DND-41 (cell line): ENCODE measurements at regions not wholly inside any gene's neighbourhood (a gene's known extent, or its start where the extent isn't known, plus 50 kb on each side); places are given as distances from the start of the nearest gene placed in this dataset.

Experiments used
- ATAC-seq: fragments of 200-7000 bp; cut with Tn5 transposase; 3 replicates; pipeline ENCODE4 v1.9.1; 2021; ENCODE audit warnings: low read depth; ENCODE audit not compliant: insufficient read depth
- DNase-seq: peaks from one replicate; pipeline ENCODE4 v3.0.0-alpha.2; 2020
- H2AFZ ChIP-seq: 2 replicates; pipeline ENCODE4 v1.6.0; 2012; ENCODE audit warnings: low read depth, low read length
- H3K27ac ChIP-seq: 2 replicates; pipeline ENCODE4 v1.5.1; 2012; ENCODE audit warnings: low read length, inconsistent platforms
- H3K27me3 ChIP-seq: fragments of 200-600 bp; sonication (generic); 2 replicates; pipeline ENCODE4 v1.6.0; 2012; ENCODE audit warnings: low read length, mild to moderate bottlenecking, inconsistent platforms; ENCODE audit not compliant: insufficient read depth, poor library complexity
- H3K36me3 ChIP-seq: 2 replicates; pipeline ENCODE4 v1.5.1; 2012; ENCODE audit warnings: low read length, inconsistent platforms; ENCODE audit not compliant: insufficient read depth
- H3K4me1 ChIP-seq: 2 replicates; pipeline ENCODE4 v1.5.1; 2012; ENCODE audit warnings: mild to moderate bottlenecking, low read length; ENCODE audit not compliant: insufficient read depth
- H3K4me2 ChIP-seq: 2 replicates; pipeline ENCODE4 v1.6.0; 2012; ENCODE audit warnings: mild to moderate bottlenecking, moderate library complexity, low read length, inconsistent platforms; ENCODE audit not compliant: insufficient read depth
- H3K4me3 ChIP-seq, 2 experiments: fragments of 200-600 bp in 1 of 2; shearing (Covaris generic) in 1 of 2; 2 replicates each; pipeline ENCODE4 v1.5.1; 2012 to 2016; ENCODE audit warnings: inconsistent platforms in 2 of 2, low read length in 2 of 2, mild to moderate bottlenecking in 2 of 2, low read depth in 1 of 2, moderate library complexity in 1 of 2
- H3K79me2 ChIP-seq: 2 replicates; pipeline ENCODE4 v1.6.0; 2012; ENCODE audit warnings: low read length, inconsistent platforms; ENCODE audit not compliant: insufficient read depth
- H3K9ac ChIP-seq: 2 replicates; pipeline ENCODE4 v1.6.0; 2012; ENCODE audit warnings: low read depth, mild to moderate bottlenecking, inconsistent platforms, low read length, moderate library complexity
- H3K9me3 ChIP-seq: 2 replicates; pipeline ENCODE4 v1.5.1; 2012; ENCODE audit warnings: low read length, moderate library complexity, mild to moderate bottlenecking, inconsistent platforms; ENCODE audit not compliant: insufficient read depth, severe bottlenecking
- H4K20me1 ChIP-seq: 2 replicates; pipeline ENCODE4 v1.6.0; 2012; ENCODE audit warnings: low read length; ENCODE audit not compliant: insufficient read depth
- CTCF ChIP-seq: IDR thresholded peaks from 2 replicates; pipeline ENCODE4 v1.5.1; 2012; ENCODE audit warnings: borderline replicate concordance, low read length, moderate library complexity, mild to moderate bottlenecking; ENCODE audit not compliant: poor library complexity, severe bottlenecking; ENCODE audit errors: extremely low read depth
- EZH2 ChIP-seq: IDR thresholded peaks from 3 replicates; pipeline ENCODE4 v1.6.1; 2012; ENCODE audit warnings: borderline replicate concordance, low read depth, mild to moderate bottlenecking, moderate library complexity, low read length, inconsistent platforms; ENCODE audit not compliant: severe bottlenecking

- Histone ChIP-seq H3K9me3 (no peaks in the 10 kb centered on the region), H4K20me1 (no peaks in the 10 kb centered on the region), H3K27ac (no peak overlapping the region), H3K27me3 (no peaks in the 10 kb centered on the region), H3K4me2 (no peak overlapping the region), H3K36me3 (no peaks in the 10 kb centered on the region), H3K79me2 (no peaks in the 10 kb centered on the region), H3K9ac (no peak overlapping the region), H2AFZ (no peak overlapping the region), H3K4me3 (no peak overlapping the region), H3K4me1 (no peaks in the 10 kb centered on the region)
- ATAC-seq (no peak), DNase-seq (no peak)
- TF ChIP-seq CTCF, result no peak
- no peak for TF ChIP-seq EZH2
Observed at GRCh38 chr4:60173103-60173502, 1027.0 kb upstream of the ADGRL3 start.

DNA sequence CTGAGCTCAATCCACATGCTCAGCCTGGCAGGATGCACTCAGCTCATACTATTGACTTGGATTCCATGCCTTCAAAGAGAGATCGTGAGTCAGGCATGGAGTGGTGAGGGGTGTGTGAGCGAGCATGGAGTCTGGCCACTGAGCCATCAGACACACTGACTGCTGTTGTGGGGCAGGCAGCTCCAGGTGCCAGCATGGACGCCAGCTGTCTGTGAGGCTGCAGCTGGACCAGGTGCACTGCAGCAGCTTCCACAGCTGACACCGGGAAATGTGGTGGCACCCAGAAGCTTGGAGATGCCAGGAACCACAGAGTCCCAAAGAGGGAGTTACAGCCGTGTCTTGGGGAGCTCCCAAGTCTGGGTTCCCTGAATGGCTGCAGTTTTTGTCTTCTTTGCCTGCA is 1026.4 kb upstream of the ADGRL3 start:
- Histone ChIP-seq H3K27me3 (no peaks in the 10 kb centered on the region), H3K36me3 (no peaks in the 10 kb centered on the region), H3K9ac (no peak overlapping the region), H3K79me2 (no peaks in the 10 kb centered on the region), H3K27ac (no peak overlapping the region), H3K4me1 (no peaks in the 10 kb centered on the region), H3K9me3 (no peaks in the 10 kb centered on the region), H3K4me2 (no peak overlapping the region), H3K4me3 (no peak overlapping the region), H4K20me1 (no peaks in the 10 kb centered on the region), H2AFZ (no peak overlapping the region)
- no peak for ATAC-seq
- no peak for TF ChIP-seq CTCF
- TF ChIP-seq EZH2, result no peak
- DNase-seq, result no peak

DNA sequence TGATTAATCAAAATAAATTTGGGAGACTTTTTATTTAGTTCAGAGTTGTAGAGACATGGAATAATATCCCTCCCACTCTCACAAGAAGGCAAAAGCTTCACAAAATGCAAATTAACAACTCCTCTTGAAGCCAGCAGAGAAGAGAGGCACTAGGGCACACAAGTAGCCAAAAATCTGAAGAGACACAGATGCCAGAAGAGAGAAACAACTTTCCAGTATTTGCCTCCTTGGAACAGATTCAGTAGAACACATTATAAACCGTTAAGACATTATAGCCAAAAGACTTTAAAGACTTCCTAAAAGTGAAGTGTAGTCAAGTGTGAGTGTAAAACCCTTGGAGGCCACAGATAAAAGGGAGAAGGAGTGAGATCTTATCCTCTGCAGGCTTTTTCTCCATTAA is 1024.9 kb upstream of the ADGRL3 start:
- TF ChIP-seq CTCF, result no peak
- no peak for TF ChIP-seq EZH2
- no peaks in the 10 kb centered on the region for H3K9me3 ChIP-seq
- no peaks in the 10 kb centered on the region for H3K4me1 ChIP-seq
- no peaks in the 10 kb centered on the region for H3K79me2 ChIP-seq
- H2AFZ ChIP-seq, result no peak overlapping the region
- no peak for DNase-seq
- H3K4me3 ChIP-seq, result no peak overlapping the region
- H3K27me3 ChIP-seq, result no peaks in the 10 kb centered on the region
- no peak overlapping the region for H3K9ac ChIP-seq
- no peak overlapping the region for H3K27ac ChIP-seq
- no peaks in the 10 kb centered on the region for H4K20me1 ChIP-seq
- no peak overlapping the region for H3K4me2 ChIP-seq
- ATAC-seq, result no peak
- H3K36me3 ChIP-seq, result no peaks in the 10 kb centered on the region

DNA sequence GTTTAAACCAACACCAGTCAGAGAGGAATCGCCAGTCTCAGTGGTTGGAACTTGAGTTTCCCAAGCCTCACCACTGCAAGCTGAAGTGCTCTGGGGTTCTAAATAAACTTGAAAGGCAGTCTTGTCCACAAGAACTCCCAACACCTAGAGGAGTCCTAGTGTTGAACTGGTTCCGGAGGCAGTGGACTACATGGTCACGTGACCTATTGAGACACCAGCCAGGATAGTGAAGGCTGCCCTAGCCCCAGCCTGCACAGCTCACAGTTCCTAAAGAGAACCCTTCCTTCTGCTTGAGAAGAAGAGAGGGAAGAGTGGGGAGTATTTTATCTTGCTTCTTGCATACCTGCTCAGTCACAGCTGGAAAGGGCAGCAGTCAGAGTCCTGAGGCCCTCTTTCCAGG is 1012.7 kb upstream of the ADGRL3 start:
- no peak overlapping the region for H3K9ac ChIP-seq
- DNase-seq (no peak), ATAC-seq (no peak)
- no peaks in the 10 kb centered on the region for H3K4me1 ChIP-seq
- no peaks in the 10 kb centered on the region for H3K9me3 ChIP-seq
- H3K4me3 ChIP-seq, result no peak overlapping the region
- no peaks in the 10 kb centered on the region for H3K36me3 ChIP-seq
- H4K20me1 ChIP-seq, result no peaks in the 10 kb centered on the region
- H2AFZ ChIP-seq, result no peak overlapping the region
- H3K4me2 ChIP-seq, result no peak overlapping the region
- TF ChIP-seq EZH2, result no peak
- TF ChIP-seq CTCF, result no peak
- no peaks in the 10 kb centered on the region for H3K27me3 ChIP-seq
- H3K79me2 ChIP-seq, result no peaks in the 10 kb centered on the region
- no peak overlapping the region for H3K27ac ChIP-seq
